ENCODE measurements at regions not wholly inside any gene's neighbourhood (a gene's known extent, or its start where the extent isn't known, plus 50 kb on each side); places are given as distances from the start of the nearest gene placed in this dataset.
"Not testable (repeated sequence)": the region's sequence is repeated elsewhere in the genome, so short reads cannot be mapped to it uniquely, and the experiment has no call there.

- no peak for DNase-seq
Measured at GRCh38 chr18:22570492-22570891, 152.8 kb upstream of the CTAGE1 start.

GRCh38 chr18:22572341-22572740 is 154.6 kb upstream of the CTAGE1 start:
- DNase-seq, result no peak

- DNase-seq, result no peak
Measured at GRCh38 chr18:22579271-22579670, 161.6 kb upstream of the CTAGE1 start.

GRCh38 chr18:22585333-22585732 is 167.6 kb upstream of the CTAGE1 start:
- DNase-seq, result no peak

GRCh38 chr18:22585821-22586220 is 168.1 kb upstream of the CTAGE1 start:
- no peak for DNase-seq

GRCh38 chr18:22591222-22591621 is 173.5 kb upstream of the CTAGE1 start:
- DNase-seq, result no peak

- no peak for DNase-seq
Measured at GRCh38 chr18:22594155-22594690, 176.5 kb upstream of the CTAGE1 start.

GRCh38 chr18:22601481-22601880 is 183.8 kb upstream of the CTAGE1 start:
- DNase-seq, result no peak

- DNase-seq, result not testable (repeated sequence)
Measured at GRCh38 chr18:22602456-22602855, 184.7 kb upstream of the CTAGE1 start.

- DNase-seq, result no peak
Measured at GRCh38 chr18:22603902-22604301, 186.2 kb upstream of the CTAGE1 start.

GRCh38 chr18:22604390-22604985 is 186.8 kb upstream of the CTAGE1 start:
- DNase-seq, result no peak

- DNase-seq, result no peak
Measured at GRCh38 chr18:22604986-22605421, 187.3 kb upstream of the CTAGE1 start.

- DNase-seq, result no peak
Measured at GRCh38 chr18:22605736-22606135, 188.0 kb upstream of the CTAGE1 start.

- no peak for DNase-seq
Measured at GRCh38 chr18:22606563-22607283, 189.0 kb upstream of the CTAGE1 start.

GRCh38 chr18:22607284-22607635 is 189.5 kb upstream of the CTAGE1 start:
- no peak for DNase-seq

GRCh38 chr18:22608847-22609246 is 191.1 kb upstream of the CTAGE1 start:
- DNase-seq, result no peak

GRCh38 chr18:22609642-22610041 is 191.9 kb upstream of the CTAGE1 start:
- DNase-seq, result no peak

GRCh38 chr18:22613058-22613690 is 195.5 kb upstream of the CTAGE1 start:
- no peak for DNase-seq

GRCh38 chr18:22613788-22614187 is 196.1 kb upstream of the CTAGE1 start:
- DNase-seq, result no peak

GRCh38 chr18:22623513-22623912 is 205.8 kb upstream of the CTAGE1 start:
- no peak for DNase-seq

- no peak for DNase-seq
Measured at GRCh38 chr18:22624176-22624575, 206.5 kb upstream of the CTAGE1 start.

- no peak for DNase-seq
Measured at GRCh38 chr18:22625406-22625805, 207.7 kb upstream of the CTAGE1 start.

- DNase-seq, result no peak
Measured at GRCh38 chr18:22626771-22627170, 209.1 kb upstream of the CTAGE1 start.

- peak; percentile 4 for DNase-seq
Measured at GRCh38 chr18:22627506-22627905, 209.8 kb upstream of the CTAGE1 start.

All from NCI-H1048 (cell line).